NT2/D1 (cell line): ENCODE measurements at regions not wholly inside any gene's neighbourhood (a gene's known extent, or its start where the extent isn't known, plus 50 kb on each side); places are given as distances from the start of the nearest gene placed in this dataset.

Experiments
- SUZ12 ChIP-seq: IDR thresholded peaks from 2 replicates; pipeline ENCODE4 v1.6.1; 2011; ENCODE audit not compliant: insufficient read length, insufficient read depth; ENCODE audit errors: extremely low read depth
- YY1 ChIP-seq: IDR thresholded peaks from 2 replicates; pipeline ENCODE4 v1.6.1; 2011; ENCODE audit not compliant: insufficient read length, insufficient read depth

DNA sequence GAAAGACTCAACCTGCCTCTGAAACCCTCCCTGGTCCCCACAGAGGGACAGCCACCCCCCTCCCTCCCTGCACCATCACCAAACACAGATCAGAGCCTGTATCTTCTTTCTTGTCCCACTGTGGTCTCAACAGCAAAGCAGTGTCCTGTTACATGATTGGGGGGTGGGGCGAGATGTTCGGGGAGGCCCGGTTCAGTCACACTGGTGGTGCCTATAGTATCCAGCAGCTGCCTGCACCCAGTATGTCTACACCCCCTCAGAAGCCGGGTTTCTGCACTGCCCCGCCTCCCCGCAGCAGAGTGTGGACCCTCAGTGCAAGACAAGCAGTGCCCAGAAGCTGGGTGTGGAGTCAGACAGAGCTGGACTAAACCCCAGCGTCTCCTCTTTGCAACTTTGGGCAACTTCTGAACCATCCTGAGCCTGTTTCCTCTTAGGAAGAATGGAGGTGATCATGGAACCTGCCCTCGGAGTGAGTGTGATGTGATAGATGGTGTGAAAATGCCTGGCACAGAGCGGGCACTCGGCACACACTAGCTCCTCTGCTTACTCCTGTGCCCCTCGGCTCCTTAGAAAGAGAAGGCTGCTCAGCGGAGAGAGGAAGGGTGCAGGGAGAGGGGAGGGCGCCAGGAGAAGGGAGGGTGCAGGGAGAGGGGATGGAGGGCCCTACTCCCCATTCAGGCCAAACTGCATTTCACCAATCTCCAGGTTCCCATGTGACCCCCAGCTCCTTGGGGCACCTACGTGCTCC, 84.0 kb upstream of the TNRC6C start:
- TF ChIP-seq YY1 (no peak), SUZ12 (no peak)
